Stomach (tissue), 4 donors: ENCODE measurements at regions not wholly inside any gene's neighbourhood (a gene's known extent, or its start where the extent isn't known, plus 50 kb on each side); places are given as distances from the start of the nearest gene placed in this dataset.

ENCODE experiments used
- POLR2AphosphoS5 ChIP-seq, 3 donors: sonication (generic); formaldehyde crosslinking; IDR thresholded peaks; one replicate each; pipeline ENCODE4 v1.6.1; 2016; ENCODE audit warnings: antibody characterized with exemption in 3 of 3
- TF ChIP-seq, protein P1 (sequence below), 7 experiments: fragments of 450-650 bp in 4 of 7; fragments of 200-600 bp in 3 of 7; sonication (generic) in 3 of 7; IDR thresholded peaks; one replicate each; pipeline ENCODE4 v1.5.1; 2016 to 2019; ENCODE audit warnings: antibody characterized with exemption in 7 of 7, control low read depth in 2 of 7, mild to moderate bottlenecking in 1 of 7

GRCh38 chr2:160658851-160659250 lies 165.2 kb upstream of the RBMS1 start:
- TF ChIP-seq, protein P1, sequence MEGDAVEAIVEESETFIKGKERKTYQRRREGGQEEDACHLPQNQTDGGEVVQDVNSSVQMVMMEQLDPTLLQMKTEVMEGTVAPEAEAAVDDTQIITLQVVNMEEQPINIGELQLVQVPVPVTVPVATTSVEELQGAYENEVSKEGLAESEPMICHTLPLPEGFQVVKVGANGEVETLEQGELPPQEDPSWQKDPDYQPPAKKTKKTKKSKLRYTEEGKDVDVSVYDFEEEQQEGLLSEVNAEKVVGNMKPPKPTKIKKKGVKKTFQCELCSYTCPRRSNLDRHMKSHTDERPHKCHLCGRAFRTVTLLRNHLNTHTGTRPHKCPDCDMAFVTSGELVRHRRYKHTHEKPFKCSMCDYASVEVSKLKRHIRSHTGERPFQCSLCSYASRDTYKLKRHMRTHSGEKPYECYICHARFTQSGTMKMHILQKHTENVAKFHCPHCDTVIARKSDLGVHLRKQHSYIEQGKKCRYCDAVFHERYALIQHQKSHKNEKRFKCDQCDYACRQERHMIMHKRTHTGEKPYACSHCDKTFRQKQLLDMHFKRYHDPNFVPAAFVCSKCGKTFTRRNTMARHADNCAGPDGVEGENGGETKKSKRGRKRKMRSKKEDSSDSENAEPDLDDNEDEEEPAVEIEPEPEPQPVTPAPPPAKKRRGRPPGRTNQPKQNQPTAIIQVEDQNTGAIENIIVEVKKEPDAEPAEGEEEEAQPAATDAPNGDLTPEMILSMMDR (IDR thresholded peaks at IDR 0.05), result no peak
- no peak for TF ChIP-seq POLR2AphosphoS5 (IDR thresholded peaks at IDR 0.05)
